ENCODE measurements at regions not wholly inside any gene's neighbourhood (a gene's known extent, or its start where the extent isn't known, plus 50 kb on each side); places are given as distances from the start of the nearest gene placed in this dataset.
"Not testable (repeated sequence)": the region's sequence is repeated elsewhere in the genome, so short reads cannot be mapped to it uniquely, and the experiment has no call there.

DNA sequence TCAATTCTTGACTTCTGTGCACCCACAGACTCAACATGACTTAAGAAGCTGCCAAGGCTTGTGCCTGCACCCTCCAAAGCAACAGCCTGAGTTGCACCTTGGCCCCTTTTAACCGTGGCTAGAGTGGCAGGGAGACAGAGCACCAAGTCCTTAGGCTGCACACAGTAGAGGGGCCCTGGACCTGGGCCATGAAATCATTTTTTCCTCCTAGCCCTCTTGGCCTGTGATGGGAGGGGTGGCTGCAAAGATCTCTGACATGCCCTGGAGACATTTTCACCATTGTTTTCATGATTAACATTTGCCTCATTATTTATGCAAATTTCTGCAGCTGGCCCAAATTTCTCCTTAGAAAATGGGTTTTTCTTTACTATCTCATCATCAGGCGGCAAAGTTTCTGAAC lies 836.8 kb downstream of the ZPLD1 start:
- DNase-seq (ENCODE audit: low read depth) = no peak
- H3K4me3 ChIP-seq (ENCODE audit: low read length) = no peak overlapping the region
- TF ChIP-seq, protein P1, sequence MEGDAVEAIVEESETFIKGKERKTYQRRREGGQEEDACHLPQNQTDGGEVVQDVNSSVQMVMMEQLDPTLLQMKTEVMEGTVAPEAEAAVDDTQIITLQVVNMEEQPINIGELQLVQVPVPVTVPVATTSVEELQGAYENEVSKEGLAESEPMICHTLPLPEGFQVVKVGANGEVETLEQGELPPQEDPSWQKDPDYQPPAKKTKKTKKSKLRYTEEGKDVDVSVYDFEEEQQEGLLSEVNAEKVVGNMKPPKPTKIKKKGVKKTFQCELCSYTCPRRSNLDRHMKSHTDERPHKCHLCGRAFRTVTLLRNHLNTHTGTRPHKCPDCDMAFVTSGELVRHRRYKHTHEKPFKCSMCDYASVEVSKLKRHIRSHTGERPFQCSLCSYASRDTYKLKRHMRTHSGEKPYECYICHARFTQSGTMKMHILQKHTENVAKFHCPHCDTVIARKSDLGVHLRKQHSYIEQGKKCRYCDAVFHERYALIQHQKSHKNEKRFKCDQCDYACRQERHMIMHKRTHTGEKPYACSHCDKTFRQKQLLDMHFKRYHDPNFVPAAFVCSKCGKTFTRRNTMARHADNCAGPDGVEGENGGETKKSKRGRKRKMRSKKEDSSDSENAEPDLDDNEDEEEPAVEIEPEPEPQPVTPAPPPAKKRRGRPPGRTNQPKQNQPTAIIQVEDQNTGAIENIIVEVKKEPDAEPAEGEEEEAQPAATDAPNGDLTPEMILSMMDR (conservative IDR thresholded peaks at IDR 0.05; ENCODE audit: low read length) = no peak

DNA sequence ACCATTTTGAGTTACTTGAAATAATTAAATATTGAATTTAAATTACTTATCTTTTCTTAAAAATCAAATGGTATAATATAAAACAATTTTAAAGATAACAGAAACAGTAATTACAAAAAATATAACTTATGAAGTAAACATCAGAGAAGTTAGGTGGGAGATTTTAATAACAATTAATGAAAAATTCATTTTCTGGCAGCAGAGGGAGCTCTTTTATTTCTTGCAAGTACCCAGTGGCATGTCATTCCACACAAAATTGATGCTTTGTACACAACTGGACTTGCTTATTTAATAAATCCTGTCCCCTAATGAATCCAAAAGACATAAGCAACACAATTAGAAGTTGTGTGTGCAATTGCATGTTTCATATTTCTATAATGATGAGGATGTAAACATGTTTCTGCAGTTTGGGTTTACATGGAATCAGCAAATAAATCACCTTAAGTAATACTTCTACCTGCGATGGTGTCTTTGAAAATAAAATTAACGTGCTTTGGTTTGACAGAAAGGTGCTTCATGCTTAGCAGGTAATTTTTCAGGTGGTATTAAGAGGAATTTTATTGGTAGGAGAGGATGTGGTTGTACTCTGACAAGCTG lies 861.3 kb downstream of the ZPLD1 start:
- no peak overlapping the region for H3K4me3 ChIP-seq (ENCODE audit: low read length)
- TF ChIP-seq, protein P1 (conservative IDR thresholded peaks at IDR 0.05; ENCODE audit: low read length) = peak; percentile 37
- peak; percentile 15 for DNase-seq (ENCODE audit: low read depth)

DNA sequence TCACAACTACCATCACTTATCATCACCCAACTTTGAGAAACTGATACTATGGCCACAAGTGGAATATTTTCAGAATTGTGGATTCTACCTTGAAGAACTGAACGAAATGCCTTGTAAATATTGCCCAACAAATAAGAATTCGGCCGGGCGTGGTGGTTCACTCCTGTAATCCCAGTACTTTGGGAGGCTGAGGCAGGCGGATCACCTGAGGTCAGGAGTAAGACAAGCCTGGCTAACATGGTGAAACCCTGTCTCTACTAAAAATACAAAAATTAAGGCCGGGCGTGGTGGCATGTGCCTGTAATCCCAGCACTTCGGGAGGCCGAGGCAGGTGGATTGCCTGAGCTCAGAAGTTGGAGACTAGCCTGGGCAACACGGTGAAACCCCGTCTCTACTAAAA lies 862.7 kb downstream of the ZPLD1 start:
- H3K4me3 ChIP-seq (ENCODE audit: low read length); DNase-seq (ENCODE audit: low read depth): not testable (repeated sequence)

GRCh38 chr3:103306104-103306503 lies 871.3 kb downstream of the ZPLD1 start:
- no peak overlapping the region for H3K4me3 ChIP-seq (ENCODE audit: low read length)
- TF ChIP-seq, protein P1 (conservative IDR thresholded peaks at IDR 0.05; ENCODE audit: low read length) = no peak
- no peak for DNase-seq (ENCODE audit: low read depth)

- TF ChIP-seq, protein P1 (conservative IDR thresholded peaks at IDR 0.05; ENCODE audit: low read length) = no peak
- DNase-seq (ENCODE audit: low read depth) = no peak
- no peak overlapping the region for H3K4me3 ChIP-seq (ENCODE audit: low read length)
These were observed 874.1 kb downstream of the ZPLD1 start for GRCh38 chr3:103308921-103309320.

DNA sequence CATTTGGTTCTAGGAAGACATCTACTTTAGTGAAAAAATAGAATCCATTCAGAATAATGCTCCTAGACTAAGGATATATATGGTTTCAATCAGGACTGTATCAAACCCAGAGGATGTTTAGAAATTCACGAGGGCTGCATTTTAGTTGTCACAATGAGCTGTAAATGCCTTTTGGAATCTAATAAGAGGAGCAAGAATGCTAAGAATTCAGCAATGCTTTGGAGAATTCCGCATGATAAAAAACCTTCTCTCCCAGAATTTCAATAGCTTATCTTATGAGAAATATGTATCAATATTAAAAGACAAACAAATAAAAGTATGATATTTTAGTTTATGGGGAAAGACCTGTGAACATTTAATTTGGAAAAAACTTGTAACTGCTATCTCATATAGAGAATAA lies 885.1 kb downstream of the ZPLD1 start:
- no peak overlapping the region for H3K4me3 ChIP-seq (ENCODE audit: low read length)
- DNase-seq (ENCODE audit: low read depth) = no peak
- TF ChIP-seq, protein P1 (conservative IDR thresholded peaks at IDR 0.05; ENCODE audit: low read length) = no peak

GRCh38 chr3:103337179-103337845 lies 902.5 kb downstream of the ZPLD1 start:
- H3K4me3 ChIP-seq (ENCODE audit: low read length) = no peak overlapping the region
- TF ChIP-seq, protein P1 (conservative IDR thresholded peaks at IDR 0.05; ENCODE audit: low read length) = no peak
- no peak for DNase-seq (ENCODE audit: low read depth)
